ENCODE measurements at regions not wholly inside any gene's neighbourhood (a gene's known extent, or its start where the extent isn't known, plus 50 kb on each side); places are given as distances from the start of the nearest gene placed in this dataset.

DNA sequence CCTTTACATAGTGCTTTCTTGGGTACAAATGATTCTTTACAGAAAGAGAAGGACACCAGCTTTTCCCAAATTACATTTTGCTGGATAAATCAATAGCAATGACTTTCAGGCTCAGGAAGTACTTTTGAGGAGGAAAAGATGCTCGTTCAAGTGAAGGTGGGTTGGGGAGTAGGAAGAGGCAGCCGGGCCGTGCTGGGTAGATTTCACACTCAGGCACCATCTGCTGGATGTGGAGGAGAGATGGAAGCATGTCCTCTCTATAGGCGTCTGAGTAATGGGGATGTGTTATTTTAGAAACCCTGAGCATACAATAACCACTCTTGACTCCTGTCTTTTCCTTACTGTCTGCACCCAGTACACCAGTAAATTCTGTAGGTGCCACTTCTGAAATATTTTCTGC lies 152.3 kb upstream of the LARGE1 start:
- no peak for DNase-seq
- TF ChIP-seq EP300 (IDR thresholded peaks at IDR 0.05; ENCODE audit: low read depth) (no peak), POLR2AphosphoS5 (IDR thresholded peaks at IDR 0.05) (no peak)
- in situ Hi-C loops (cut with MboI; ENCODE audit: low pct_ligation_motif_present in 1 of 4, low pct_unique_long_range_greater_than_20kb in 1 of 4, low sequenced_read_pairs in 3 of 4) = no loop called here
- Histone ChIP-seq H3K4me3 (no peak overlapping the region), H3K4me1 (no peaks in the 10 kb centered on the region), H3K27ac (no peak overlapping the region), H3K36me3 (no peaks in the 10 kb centered on the region), H3K27me3 (no peaks in the 10 kb centered on the region), H3K9me3 (no peaks in the 10 kb centered on the region)
- intact Hi-C loops (cut with DNase I; ENCODE audit: low total_unique reads) = no loop called here
- WGBS, 2 donors (ENCODE audit: low coverage in 1 of 2) = 50 to 64% methylated on average over 2 to 4 of the region's 4 CpGs

DNA sequence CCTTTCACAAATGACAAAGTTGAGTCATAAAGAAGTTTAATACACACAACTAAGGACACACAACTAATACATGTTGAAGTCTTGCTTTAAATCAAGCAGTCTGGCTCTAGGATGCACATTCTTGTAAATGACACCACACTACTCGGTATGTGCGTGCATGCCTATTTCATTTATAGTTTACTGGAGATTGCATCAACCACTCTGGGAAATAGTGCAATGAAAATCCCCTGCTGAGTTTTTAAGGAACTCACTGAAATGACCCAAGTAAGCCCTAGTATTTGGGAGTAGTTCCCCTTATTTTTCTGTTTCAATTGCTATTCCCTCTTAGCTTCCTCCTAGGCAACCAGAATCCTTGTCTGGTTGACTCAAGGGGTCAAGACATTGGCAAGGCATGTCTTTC lies 160.2 kb upstream of the LARGE1 start:
- H3K36me3 ChIP-seq = no peaks in the 10 kb centered on the region
- TF ChIP-seq, protein P1, sequence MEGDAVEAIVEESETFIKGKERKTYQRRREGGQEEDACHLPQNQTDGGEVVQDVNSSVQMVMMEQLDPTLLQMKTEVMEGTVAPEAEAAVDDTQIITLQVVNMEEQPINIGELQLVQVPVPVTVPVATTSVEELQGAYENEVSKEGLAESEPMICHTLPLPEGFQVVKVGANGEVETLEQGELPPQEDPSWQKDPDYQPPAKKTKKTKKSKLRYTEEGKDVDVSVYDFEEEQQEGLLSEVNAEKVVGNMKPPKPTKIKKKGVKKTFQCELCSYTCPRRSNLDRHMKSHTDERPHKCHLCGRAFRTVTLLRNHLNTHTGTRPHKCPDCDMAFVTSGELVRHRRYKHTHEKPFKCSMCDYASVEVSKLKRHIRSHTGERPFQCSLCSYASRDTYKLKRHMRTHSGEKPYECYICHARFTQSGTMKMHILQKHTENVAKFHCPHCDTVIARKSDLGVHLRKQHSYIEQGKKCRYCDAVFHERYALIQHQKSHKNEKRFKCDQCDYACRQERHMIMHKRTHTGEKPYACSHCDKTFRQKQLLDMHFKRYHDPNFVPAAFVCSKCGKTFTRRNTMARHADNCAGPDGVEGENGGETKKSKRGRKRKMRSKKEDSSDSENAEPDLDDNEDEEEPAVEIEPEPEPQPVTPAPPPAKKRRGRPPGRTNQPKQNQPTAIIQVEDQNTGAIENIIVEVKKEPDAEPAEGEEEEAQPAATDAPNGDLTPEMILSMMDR (IDR thresholded peaks at IDR 0.05) = no peak
- no peak for TF ChIP-seq POLR2AphosphoS5 (IDR thresholded peaks at IDR 0.05)
- H3K4me1 ChIP-seq = no peaks in the 10 kb centered on the region
- in situ Hi-C loops (cut with MboI; ENCODE audit: low pct_ligation_motif_present in 1 of 4, low pct_unique_long_range_greater_than_20kb in 1 of 4, low sequenced_read_pairs in 3 of 4) = no loop called here
- H3K27me3 ChIP-seq = no peaks in the 10 kb centered on the region
- H3K9me3 ChIP-seq = no peaks in the 10 kb centered on the region
- H3K4me3 ChIP-seq = no peak overlapping the region
- H3K27ac ChIP-seq = no peak overlapping the region
- no peak for DNase-seq
- 89 to 100% methylated on average over 2 of the region's 2 CpGs for WGBS, 2 donors (ENCODE audit: low coverage in 1 of 2)
- intact Hi-C loops (cut with DNase I; ENCODE audit: low total_unique reads) = no loop called here

DNA sequence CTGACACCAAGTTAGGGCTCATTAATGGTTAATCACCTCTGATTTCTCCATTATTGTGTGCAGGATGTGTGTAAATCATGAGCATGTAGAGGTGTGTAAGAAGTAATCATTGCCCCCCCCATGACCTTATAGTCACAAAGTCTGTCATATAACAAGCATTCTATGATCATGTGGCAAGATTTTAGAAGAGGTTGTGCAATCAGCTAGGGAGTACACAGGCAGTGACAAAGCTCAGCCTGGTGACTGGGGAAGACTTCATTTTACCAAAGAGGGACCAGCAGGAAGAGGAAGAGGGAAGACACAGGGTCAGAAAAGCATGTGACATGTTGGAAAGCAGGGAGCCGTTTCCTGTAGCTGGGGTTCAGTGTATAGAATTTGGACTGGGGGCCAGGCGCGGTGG lies 176.5 kb upstream of the LARGE1 start:
- no peak overlapping the region for H3K4me3 ChIP-seq
- no peak for TF ChIP-seq EP300 (IDR thresholded peaks at IDR 0.05; ENCODE audit: low read depth)
- TF ChIP-seq POLR2A (IDR thresholded peaks at IDR 0.05) = no peak
- no peak for TF ChIP-seq POLR2AphosphoS5 (IDR thresholded peaks at IDR 0.05)
- TF ChIP-seq, protein P1 (IDR thresholded peaks at IDR 0.05) = no peak
- H3K27me3 ChIP-seq = no peaks in the 10 kb centered on the region
- no peak overlapping the region for H3K27ac ChIP-seq
- H3K9me3 ChIP-seq = no peaks in the 10 kb centered on the region
- in situ Hi-C loops (cut with MboI; ENCODE audit: low pct_ligation_motif_present in 1 of 4, low pct_unique_long_range_greater_than_20kb in 1 of 4, low sequenced_read_pairs in 3 of 4) (no loop called here), intact Hi-C loops (cut with DNase I; ENCODE audit: low total_unique reads) (no loop called here)
- no peaks in the 10 kb centered on the region for H3K36me3 ChIP-seq
- WGBS, 2 donors (ENCODE audit: low coverage in 1 of 2) = 94% methylated on average over 3 of the region's 3 CpGs; no CpG with 5 or more reads in 1 of the 2 donors
- DNase-seq = no peak
- H3K4me1 ChIP-seq = no peaks in the 10 kb centered on the region

DNA sequence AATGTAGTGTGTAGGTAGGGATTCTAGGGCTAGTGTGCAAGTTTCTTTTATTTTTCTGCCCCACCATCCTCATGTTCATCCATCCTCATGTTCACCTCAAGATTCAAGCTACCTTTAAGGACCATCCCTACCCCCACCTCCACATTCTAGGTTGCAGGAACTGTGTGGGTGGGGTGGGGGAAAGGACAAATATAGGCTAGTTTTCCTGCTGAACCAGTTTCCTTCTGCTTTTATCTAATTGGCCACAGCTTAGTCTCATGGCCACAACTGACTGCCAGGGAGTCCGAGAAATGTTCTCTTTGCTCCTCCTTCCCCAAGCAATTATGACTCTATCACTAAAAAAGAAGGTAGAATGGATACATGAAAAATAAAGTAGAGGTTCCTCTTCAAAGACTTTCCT lies 179.0 kb upstream of the LARGE1 start:
- Histone ChIP-seq H3K27ac (no peak overlapping the region), H3K27me3 (no peaks in the 10 kb centered on the region), H3K4me3 (no peak overlapping the region), H3K9me3 (no peaks in the 10 kb centered on the region), H3K36me3 (no peaks in the 10 kb centered on the region), H3K4me1 (no peaks in the 10 kb centered on the region)
- DNase-seq = no peak
- in situ Hi-C loops (cut with MboI; ENCODE audit: low pct_ligation_motif_present in 1 of 4, low pct_unique_long_range_greater_than_20kb in 1 of 4, low sequenced_read_pairs in 3 of 4) (no loop called here), intact Hi-C loops (cut with DNase I; ENCODE audit: low total_unique reads) (no loop called here)
- WGBS, 2 donors (ENCODE audit: low coverage in 1 of 2) = 0 to 27% methylated on average over 1 of the region's 1 CpG
- TF ChIP-seq EP300 (IDR thresholded peaks at IDR 0.05; ENCODE audit: low read depth) = no peak
- no peak for TF ChIP-seq POLR2A (IDR thresholded peaks at IDR 0.05)
- TF ChIP-seq, protein P1 (IDR thresholded peaks at IDR 0.05) = no peak
- no peak for TF ChIP-seq POLR2AphosphoS5 (IDR thresholded peaks at IDR 0.05)

DNA sequence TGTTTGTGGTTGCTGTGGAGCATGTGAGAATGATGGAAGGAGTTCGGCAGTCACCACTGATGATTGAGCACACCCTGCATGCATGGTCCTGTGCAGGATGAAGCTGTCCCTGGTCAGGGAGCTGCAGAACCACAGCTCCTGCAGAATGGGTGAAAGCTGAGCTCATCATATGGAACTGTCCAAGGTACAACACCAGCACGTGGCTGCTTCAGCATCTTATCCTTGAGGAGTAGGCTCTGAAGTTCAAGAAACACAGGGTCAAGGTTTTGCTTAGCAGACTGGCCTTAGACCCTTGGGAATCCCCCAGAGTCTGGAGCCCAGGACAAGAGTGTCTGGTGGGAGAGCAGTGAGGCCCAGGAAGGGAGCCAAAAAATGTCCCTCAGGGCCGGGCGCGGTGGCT lies 182.4 kb upstream of the LARGE1 start:
- in situ Hi-C loops (cut with MboI; ENCODE audit: low pct_ligation_motif_present in 1 of 4, low pct_unique_long_range_greater_than_20kb in 1 of 4, low sequenced_read_pairs in 3 of 4) = loop anchor here in 3 of 4 donors (25.0 kb wide), 2 partner anchors 790 to 815 kb away; no protein-coding TSS in a partner anchor
- intact Hi-C loops (cut with DNase I; ENCODE audit: low total_unique reads) = loop anchor here (10.0 kb wide), 1 partner anchor 588 kb away; no protein-coding TSS in a partner anchor
- H3K36me3 ChIP-seq = no peaks in the 10 kb centered on the region
- H3K4me3 ChIP-seq = no peak overlapping the region
- DNase-seq = no peak
- H3K9me3 ChIP-seq = no peaks in the 10 kb centered on the region
- 70% methylated on average over 5 of the region's 5 CpGs; no CpG with 5 or more reads in 1 of the 2 donors for WGBS, 2 donors (ENCODE audit: low coverage in 1 of 2)
- H3K27me3 ChIP-seq = peaks cover 11% of the 10 kb centered on the region
- TF ChIP-seq POLR2AphosphoS5 (IDR thresholded peaks at IDR 0.05) = no peak
- no peak for TF ChIP-seq POLR2A (IDR thresholded peaks at IDR 0.05)
- TF ChIP-seq EP300 (IDR thresholded peaks at IDR 0.05; ENCODE audit: low read depth) = no peak
- no peak overlapping the region for H3K27ac ChIP-seq
- H3K4me1 ChIP-seq = no peaks in the 10 kb centered on the region
